GM12878 (cell line): ENCODE measurements at regions not wholly inside any gene's neighbourhood (a gene's known extent, or its start where the extent isn't known, plus 50 kb on each side); places are given as distances from the start of the nearest gene placed in this dataset.

Experiments used
- ATAC-seq: fragments of 200-7000 bp; cut with Tn5 transposase; 3 replicates; pipeline ENCODE4 v1.9.1; 2020; ENCODE audit warnings: mild to moderate bottlenecking, moderate library complexity
- BruUV-seq: library from RNA; stranded (reverse); fragments of 400-500 nt; replicated peaks from 2 replicates; lab custom pipeline; 2021; lab: Mats Ljungman, UMichigan
- CTCF ChIA-PET: fragments of 300-600 bp; sonication (Branson Sonifier 250); formaldehyde crosslinking; extraction: SDS; loops from one replicate; lab custom pipeline; 2021; ENCODE audit warnings: inconsistent platforms; lab: Yijun Ruan, JAX
- POLR2A ChIA-PET: fragments of 350-600 bp; formaldehyde crosslinking; extraction: SDS; loops from one replicate; lab custom pipeline; 2021; ENCODE audit warnings: inconsistent platforms; lab: Charles Lee
- RAD21 ChIA-PET: fragments of 300-600 bp; sonication (Branson Sonifier 250); formaldehyde crosslinking; loops from one replicate; lab custom pipeline; 2023; ENCODE audit warnings: antibody characterized with exemption; ENCODE audit not compliant: unreplicated experiment; lab: Charles Lee
- SMC1A ChIA-PET: fragments of 300-600 bp; sonication (Branson Sonifier 250); formaldehyde crosslinking; loops from one replicate; lab custom pipeline; 2023; ENCODE audit not compliant: unreplicated experiment, uncharacterized antibody; lab: Charles Lee
- DNase-seq: peaks from one replicate; pipeline ENCODE4 v3.0.0-alpha.2; 2011; ENCODE audit warnings: low read depth, low spot score
- FAIRE-seq: peaks from 3 replicates; lab custom pipeline; 2011; peaks lifted over from hg19 to GRCh38; lab: Jason Lieb, UNC
- H2AFZ ChIP-seq: 2 replicates; pipeline ENCODE4 v1.6.0; 2011; ENCODE audit warnings: low read depth, low read length, control low read depth; ENCODE audit not compliant: control insufficient read depth
- H3K27ac ChIP-seq: 2 replicates; pipeline ENCODE4 v1.5.1; 2011; ENCODE audit warnings: control low read depth; ENCODE audit not compliant: control insufficient read depth, insufficient read depth
- H3K27me3 ChIP-seq, 2 experiments: replicated peaks in 1 of 2; 2 replicates each; pipeline versions ENCODE4 v1.6.0 to v1.6.1; 2011; ENCODE audit warnings: low read length in 1 of 2; ENCODE audit not compliant: control insufficient read depth in 2 of 2, insufficient read depth in 2 of 2
- H3K36me3 ChIP-seq, 2 experiments: 2 replicates each; pipeline ENCODE4 v1.5.1; 2011; ENCODE audit warnings: low read length in 1 of 2; ENCODE audit not compliant: control insufficient read depth in 2 of 2, insufficient read depth in 2 of 2
- H3K4me1 ChIP-seq: 2 replicates; pipeline ENCODE4 v1.6.1; 2011; ENCODE audit warnings: mild to moderate bottlenecking, low read length, moderate library complexity, mixed read lengths; ENCODE audit not compliant: control insufficient read depth, insufficient read depth
- H3K4me2 ChIP-seq: 2 replicates; pipeline ENCODE4 v1.6.0; 2011; ENCODE audit warnings: control low read depth; ENCODE audit not compliant: control insufficient read depth, insufficient read depth
- H3K4me3 ChIP-seq: fragments of 200-600 bp; sonication (generic); 2 replicates; pipeline ENCODE4 v1.5.1; 2016
- H3K79me2 ChIP-seq: 2 replicates; pipeline ENCODE4 v1.6.0; 2011; ENCODE audit warnings: low read length; ENCODE audit not compliant: control insufficient read depth, insufficient read depth
- H3K9ac ChIP-seq: 2 replicates; pipeline ENCODE4 v1.8.0; 2011; ENCODE audit warnings: low read length, control low read depth, mixed read lengths; ENCODE audit not compliant: control insufficient read depth, insufficient read depth
- H3K9me3 ChIP-seq: replicated peaks from 3 replicates; pipeline ENCODE4 v1.5.1; 2011; ENCODE audit warnings: mild to moderate bottlenecking, low read length; ENCODE audit not compliant: control insufficient read depth, insufficient read depth
- H4K20me1 ChIP-seq: 2 replicates; pipeline ENCODE4 v1.6.0; 2011; ENCODE audit not compliant: control insufficient read depth, insufficient read depth
- CTCF ChIP-seq, 3 experiments: IDR thresholded peaks in 2 of 3; conservative IDR thresholded peaks in 1 of 3; 2 replicates each; pipeline ENCODE4 v1.5.1; 2011; ENCODE audit warnings: low read depth in 3 of 3, low read length in 3 of 3, mild to moderate bottlenecking in 3 of 3, control low read depth in 2 of 3, moderate library complexity in 2 of 3, inconsistent platforms in 1 of 3, mixed read lengths in 1 of 3; ENCODE audit not compliant: control insufficient read depth in 2 of 3, insufficient read depth in 1 of 3; ENCODE audit errors: extremely low read depth in 1 of 3
- EGR1 ChIP-seq, 2 experiments: IDR thresholded peaks; 1 replicate in 1 of 2; 2 replicates in 1 of 2; pipeline ENCODE4 v1.6.1; 2011 to 2012; ENCODE audit warnings: low read depth in 2 of 2, low read length in 2 of 2, borderline replicate concordance in 1 of 2, mild to moderate bottlenecking in 1 of 2, moderate library complexity in 1 of 2
- MYC ChIP-seq: IDR thresholded peaks from 2 replicates; pipeline ENCODE4 v1.6.1; 2011; ENCODE audit warnings: mild to moderate bottlenecking, low read length, moderate library complexity, inconsistent platforms; ENCODE audit not compliant: insufficient read depth, insufficient replicate concordance, insufficient read length, severe bottlenecking
- POLR2AphosphoS5 ChIP-seq: IDR thresholded peaks from 2 replicates; pipeline ENCODE4 v1.6.1; 2011; ENCODE audit warnings: mild to moderate bottlenecking, low read length, inconsistent platforms
- RAD21 ChIP-seq: IDR thresholded peaks from 2 replicates; pipeline ENCODE4 v1.6.1; 2011; ENCODE audit warnings: mild to moderate bottlenecking, low read depth, low read length, moderate library complexity; ENCODE audit not compliant: insufficient read depth
- TCF7 ChIP-seq: IDR thresholded peaks from 2 replicates; pipeline ENCODE4 v1.6.1; 2014; ENCODE audit warnings: antibody characterized with exemption, borderline replicate concordance
- ZNF24 ChIP-seq: fragments of 450-650 bp; IDR thresholded peaks from 2 replicates; pipeline ENCODE4 v1.6.1; 2017; ENCODE audit warnings: antibody characterized with exemption, mild to moderate bottlenecking
- WGBS: methylation state at CpG from one replicate; pipeline ENCODE4 v1.1.6; 2016; ENCODE audit warnings: low lambda C conversion rate; ENCODE audit not compliant: insufficient replicate concordance, insufficient coverage; ENCODE audit errors: missing lambda C conversion rate; 5-methylcytosine and 5-hydroxymethylcytosine counted together
- in situ Hi-C: fragments of 300-500 bp; cut with MboI; formaldehyde crosslinking; loops from 9 replicates; pipeline ENCODE4 v1.14.3; 2018; ENCODE audit warnings: mixed read lengths
- intact Hi-C: fragments of 100-400 bp; cut with micrococcal nuclease; formaldehyde crosslinking; loops from one replicate; pipeline ENCODE4 v1.14.2; 2022; ENCODE audit not compliant: unreplicated experiment

GRCh38 chr6:55954436-55954835 is 79.0 kb upstream of the BMP5 start:
- DNase-seq: no peak
- Histone ChIP-seq H3K9ac (no peak overlapping the region), H3K4me3 (no peak overlapping the region), H3K4me1 (no peaks in the 10 kb centered on the region), H3K79me2 (no peaks in the 10 kb centered on the region), H2AFZ (no peak overlapping the region), H4K20me1 (no peaks in the 10 kb centered on the region), H3K9me3 (no peaks in the 10 kb centered on the region; the same call in 2 of the 3 replicates), H3K4me2 (no peak overlapping the region), H3K27ac (no peak overlapping the region), H3K27me3 (no peaks in the 10 kb centered on the region), H3K36me3 (no peaks in the 10 kb centered on the region)
- ChIA-PET SMC1A (interaction anchor here (1.3 kb wide), 1 partner anchor 16 kb away, joined by 6 read pairs; no protein-coding TSS in a partner anchor), RAD21 (no interaction called here), CTCF (interaction anchor here (2.7 to 4.1 kb wide), 2 partner anchors 336 to 508 kb away, joined by 7 to 16 read pairs; no protein-coding TSS in a partner anchor), POLR2A (no interaction called here)
- no peak for ATAC-seq
- no peak for FAIRE-seq
- no peak for TF ChIP-seq ZNF24
- in situ Hi-C loops: no loop called here
- BruUV-seq: no TSS peak
- intact Hi-C loops: loop anchor here (5.0 kb wide), 1 partner anchor 507 kb away; no protein-coding TSS in a partner anchor

GRCh38 chr6:55953335-55953734 is 77.9 kb upstream of the BMP5 start:
- BruUV-seq: no TSS peak
- POLR2A ChIA-PET: no interaction called here
- TF ChIP-seq TCF7 (no peak), RAD21 (0 out of 2 replicates have a peak, but pooled peaks have one; percentile 22), EGR1 (IDR thresholded peaks at IDR 0.05; ENCODE audit: borderline replicate concordance in 1 of 2, low read depth in 2 of 2, low read length in 2 of 2) (no peak), MYC (no peak), CTCF (IDR thresholded peaks at IDR 0.05 in 2 of 3, conservative IDR thresholded peaks at IDR 0.05 in 1 of 3; ENCODE audit: control insufficient read depth in 2 of 3, extremely low read depth in 1 of 3, insufficient read depth in 1 of 3, low read depth in 3 of 3, low read length in 3 of 3) (peak in 1 of 3 experiments; percentile 33; a peak in 1 of 6 replicates), POLR2AphosphoS5 (no peak)
- Histone ChIP-seq H2AFZ (no peak overlapping the region), H4K20me1 (no peaks in the 10 kb centered on the region), H3K4me1 (no peaks in the 10 kb centered on the region), H3K9me3 (no peaks in the 10 kb centered on the region; the same call in 2 of the 3 replicates), H3K4me2 (no peak overlapping the region), H3K27me3 (no peaks in the 10 kb centered on the region), H3K9ac (no peak overlapping the region), H3K27ac (no peak overlapping the region), H3K4me3 (no peak overlapping the region), H3K79me2 (no peaks in the 10 kb centered on the region), H3K36me3 (no peaks in the 10 kb centered on the region)
- DNase-seq (no peak), ATAC-seq (no peak), FAIRE-seq (no peak)
- 32% methylated on average over 7 of the region's 7 CpGs for WGBS
- in situ Hi-C loops: no loop called here
- SMC1A ChIA-PET: interaction anchor here (1.0 kb wide), 1 partner anchor 336 kb away, joined by 3 read pairs; no protein-coding TSS in a partner anchor
- intact Hi-C loops: loop anchor here (2.0 to 5.0 kb wide), 2 partner anchors 337 to 506 kb away; no protein-coding TSS in a partner anchor
- RAD21 ChIA-PET: no interaction called here
- CTCF ChIA-PET: interaction anchor here (2.7 to 4.1 kb wide), 2 partner anchors 335 to 507 kb away, joined by 7 to 16 read pairs; no protein-coding TSS in a partner anchor
